Vagina (tissue), 2 donors: ENCODE measurements at regions not wholly inside any gene's neighbourhood (a gene's known extent, or its start where the extent isn't known, plus 50 kb on each side); places are given as distances from the start of the nearest gene placed in this dataset.

Experiments used
- CTCF ChIP-seq, 3 experiments: fragments of 450-650 bp in 2 of 3; fragments of 200-600 bp in 1 of 3; sonication (generic) in 1 of 3; IDR thresholded peaks; one replicate each; pipeline ENCODE4 v1.5.1; 2017 to 2019; ENCODE audit warnings: antibody characterized with exemption in 3 of 3, mild to moderate bottlenecking in 2 of 3, moderate library complexity in 2 of 3
- POLR2A ChIP-seq, 2 donors: fragments of 450-650 bp; IDR thresholded peaks; one replicate each; pipeline ENCODE4 v1.6.1; 2017; ENCODE audit warnings: antibody characterized with exemption in 2 of 2, mild to moderate bottlenecking in 2 of 2, moderate library complexity in 2 of 2
- POLR2AphosphoS5 ChIP-seq, 2 donors: sonication (generic); formaldehyde crosslinking; IDR thresholded peaks; one replicate each; pipeline ENCODE4 v1.9.0; 2017; ENCODE audit warnings: antibody characterized with exemption in 2 of 2, mild to moderate bottlenecking in 2 of 2, low read depth in 1 of 2; ENCODE audit not compliant: insufficient read depth in 1 of 2

GRCh38 chr5:66538531-66538930 is 57.7 kb upstream of the MAST4 start:
- TF ChIP-seq CTCF (IDR thresholded peaks at IDR 0.05) (no peak), POLR2AphosphoS5 (IDR thresholded peaks at IDR 0.05; ENCODE audit: insufficient read depth in 1 of 2, low read depth in 1 of 2) (no peak), POLR2A (IDR thresholded peaks at IDR 0.05) (no peak)
